ENCODE measurements at regions not wholly inside any gene's neighbourhood (a gene's known extent, or its start where the extent isn't known, plus 50 kb on each side); places are given as distances from the start of the nearest gene placed in this dataset.

DNA sequence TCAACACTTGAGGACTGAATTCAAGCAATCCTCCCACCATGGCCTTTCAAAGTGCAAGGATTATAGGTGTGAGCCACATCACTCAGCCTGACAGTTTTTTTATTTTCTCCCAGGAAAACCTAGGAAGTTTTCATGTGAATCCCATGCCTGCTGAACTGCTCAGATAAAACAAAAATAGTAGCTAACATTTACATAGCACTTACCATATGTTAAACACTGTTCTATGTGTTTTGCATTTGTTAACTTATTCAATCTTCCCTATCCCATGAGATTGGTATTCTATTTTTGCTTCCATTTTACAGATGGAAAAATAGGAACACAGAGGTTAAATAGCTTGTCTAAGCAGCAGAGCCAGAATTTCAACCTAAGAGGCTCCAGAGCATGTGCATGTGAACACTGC lies 157.4 kb upstream of the KCTD1 start:
- Mint-ChIP-seq H3K27me3 (ENCODE audit: unreplicated experiment) (no peaks in the 10 kb centered on the region), H3K4me3 (ENCODE audit: unreplicated experiment) (no peak overlapping the region), H3K36me3 (ENCODE audit: low read depth, unreplicated experiment) (no peaks in the 10 kb centered on the region), H3K27ac (ENCODE audit: unreplicated experiment) (no peak overlapping the region), H3K9me3 (ENCODE audit: unreplicated experiment) (no peaks in the 10 kb centered on the region), H3K4me1 (ENCODE audit: unreplicated experiment) (peaks cover 29% of the 10 kb centered on the region)
- TF ChIP-seq CTCF (IDR thresholded peaks at IDR 0.05; ENCODE audit: unreplicated experiment), result no peak
- no peak for DNase-seq (ENCODE audit: low spot score)

- DNase-seq (ENCODE audit: low spot score), result no peak
Measured at GRCh38 chr18:26703170-26703930, 155.0 kb upstream of the KCTD1 start.

DNA sequence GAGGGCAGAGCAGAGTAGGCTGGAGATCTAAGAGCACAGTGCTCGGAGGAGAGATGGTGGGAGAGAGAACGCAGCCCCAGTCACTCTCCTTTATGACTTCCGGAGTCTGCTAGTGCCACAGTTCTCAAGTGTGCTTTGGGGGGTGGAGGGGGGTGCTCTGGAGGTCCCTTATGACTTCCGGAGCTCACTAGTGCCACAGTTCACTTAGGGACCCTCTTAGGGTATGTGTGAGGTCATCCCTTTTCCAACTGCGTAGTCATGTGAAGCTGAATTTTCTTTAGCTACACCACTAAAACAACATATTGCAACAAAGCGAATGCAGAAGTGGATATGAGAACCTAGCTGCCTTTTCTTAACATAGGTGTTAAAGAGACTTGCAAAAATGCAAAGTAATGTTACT lies 153.7 kb upstream of the KCTD1 start:
- DNase-seq (ENCODE audit: low spot score), result no peak
- Mint-ChIP-seq H3K4me1 (ENCODE audit: unreplicated experiment) (peaks cover 9% of the 10 kb centered on the region), H3K36me3 (ENCODE audit: low read depth, unreplicated experiment) (no peaks in the 10 kb centered on the region), H3K9me3 (ENCODE audit: unreplicated experiment) (no peaks in the 10 kb centered on the region), H3K27me3 (ENCODE audit: unreplicated experiment) (no peaks in the 10 kb centered on the region), H3K27ac (ENCODE audit: unreplicated experiment) (no peak overlapping the region), H3K4me3 (ENCODE audit: unreplicated experiment) (no peak overlapping the region)
- no peak for TF ChIP-seq CTCF (IDR thresholded peaks at IDR 0.05; ENCODE audit: unreplicated experiment)

More at GRCh38 chr18:26703170-26703930, 155.0 kb upstream of the KCTD1 start:
- Mint-ChIP-seq H3K4me1 (ENCODE audit: unreplicated experiment) (peaks cover 14% of the 10 kb centered on the region), H3K27ac (ENCODE audit: unreplicated experiment) (no peak overlapping the region), H3K27me3 (ENCODE audit: unreplicated experiment) (no peaks in the 10 kb centered on the region), H3K36me3 (ENCODE audit: low read depth, unreplicated experiment) (no peaks in the 10 kb centered on the region), H3K4me3 (ENCODE audit: unreplicated experiment) (no peak overlapping the region), H3K9me3 (ENCODE audit: unreplicated experiment) (no peaks in the 10 kb centered on the region)
- no peak for TF ChIP-seq CTCF (IDR thresholded peaks at IDR 0.05; ENCODE audit: unreplicated experiment)

DNA sequence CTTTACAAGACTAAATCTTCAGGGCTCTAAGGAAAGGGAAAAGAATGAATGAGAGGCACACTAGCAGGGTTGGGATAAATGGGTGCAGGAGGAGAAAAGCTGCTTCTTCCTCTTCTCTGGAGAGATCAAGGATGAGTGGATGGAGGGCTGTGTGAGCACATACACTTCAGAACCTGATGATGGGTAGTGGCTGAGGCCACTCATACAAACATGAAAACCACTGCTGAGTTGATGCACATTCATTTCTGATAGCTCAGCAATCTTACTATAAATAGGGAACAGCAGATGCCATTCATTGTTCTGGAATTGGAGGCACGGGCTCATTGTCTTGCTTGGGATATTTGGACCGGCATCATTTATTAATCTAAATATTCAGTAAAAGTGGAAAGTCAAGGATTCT lies 152.4 kb upstream of the KCTD1 start:
- H3K4me3 Mint-ChIP-seq (ENCODE audit: unreplicated experiment), result no peak overlapping the region
- no peaks in the 10 kb centered on the region for H3K27me3 Mint-ChIP-seq (ENCODE audit: unreplicated experiment)
- no peak for DNase-seq (ENCODE audit: low spot score)
- no peaks in the 10 kb centered on the region for H3K36me3 Mint-ChIP-seq (ENCODE audit: low read depth, unreplicated experiment)
- H3K27ac Mint-ChIP-seq (ENCODE audit: unreplicated experiment), result no peak overlapping the region
- H3K4me1 Mint-ChIP-seq (ENCODE audit: unreplicated experiment), result peaks cover 7% of the 10 kb centered on the region
- TF ChIP-seq CTCF (IDR thresholded peaks at IDR 0.05; ENCODE audit: unreplicated experiment), result no peak
- no peaks in the 10 kb centered on the region for H3K9me3 Mint-ChIP-seq (ENCODE audit: unreplicated experiment)

DNA sequence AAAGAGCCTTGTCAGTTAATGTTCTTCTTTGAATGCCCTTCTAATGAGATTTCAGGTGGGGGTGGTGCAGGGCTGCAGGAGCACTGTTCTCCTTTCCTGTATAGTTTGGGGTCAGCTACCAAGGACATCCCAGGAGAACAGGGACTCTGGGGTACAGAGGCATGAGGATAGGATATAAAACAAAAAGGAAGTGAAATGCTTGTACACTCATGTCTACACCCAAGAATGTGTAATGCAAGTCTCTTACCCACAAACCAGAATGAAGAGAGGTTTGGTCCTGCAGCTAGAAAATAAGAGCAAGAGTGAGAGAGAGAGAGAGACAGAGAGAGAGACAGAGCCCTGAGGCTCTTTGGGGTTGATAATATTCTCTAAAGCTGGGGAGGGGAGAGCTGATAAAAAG lies 151.8 kb upstream of the KCTD1 start:
- no peak for DNase-seq (ENCODE audit: low spot score)
- no peak for TF ChIP-seq CTCF (IDR thresholded peaks at IDR 0.05; ENCODE audit: unreplicated experiment)
- no peaks in the 10 kb centered on the region for H3K27me3 Mint-ChIP-seq (ENCODE audit: unreplicated experiment)

More for the DNA sequence above, 151.8 kb upstream of the KCTD1 start:
- H3K27ac Mint-ChIP-seq (ENCODE audit: unreplicated experiment), result no peak overlapping the region
- peaks cover 7% of the 10 kb centered on the region for H3K4me1 Mint-ChIP-seq (ENCODE audit: unreplicated experiment)
- no peaks in the 10 kb centered on the region for H3K36me3 Mint-ChIP-seq (ENCODE audit: low read depth, unreplicated experiment)
- H3K4me3 Mint-ChIP-seq (ENCODE audit: unreplicated experiment), result no peak overlapping the region
- no peaks in the 10 kb centered on the region for H3K9me3 Mint-ChIP-seq (ENCODE audit: unreplicated experiment)

Measured in endothelial cell (in vitro differentiated cells).